Keratinocyte (primary cell): ENCODE measurements at regions not wholly inside any gene's neighbourhood (a gene's known extent, or its start where the extent isn't known, plus 50 kb on each side); places are given as distances from the start of the nearest gene placed in this dataset.

Source experiments
- DNase-seq: peaks from one replicate; pipeline ENCODE4 v3.0.0-alpha.2; 2011; ENCODE audit warnings: low read depth, missing footprints, low spot score
- FAIRE-seq: peaks from 2 replicates; lab custom pipeline; 2011; peaks lifted over from hg19 to GRCh38; lab: Jason Lieb, UNC
- H2AFZ ChIP-seq: 2 replicates; pipeline ENCODE4 v1.6.0; 2012; ENCODE audit warnings: low read length, control low read depth, inconsistent platforms; ENCODE audit not compliant: control insufficient read depth
- H3K27ac ChIP-seq: 2 replicates; pipeline ENCODE4 v1.5.1; 2011; ENCODE audit warnings: low read length; ENCODE audit not compliant: control insufficient read depth, insufficient read depth
- H3K27me3 ChIP-seq: 3 replicates; pipeline ENCODE4 v1.6.0; 2011; ENCODE audit warnings: low read length; ENCODE audit not compliant: control insufficient read depth, insufficient read depth; ENCODE audit errors: extremely low read depth
- H3K36me3 ChIP-seq, 2 experiments: 2 replicates in 1 of 2; 3 replicates in 1 of 2; pipeline ENCODE4 v1.5.1; 2011; ENCODE audit warnings: low read length in 2 of 2, mild to moderate bottlenecking in 1 of 2; ENCODE audit not compliant: control insufficient read depth in 2 of 2, insufficient read depth in 2 of 2; ENCODE audit errors: extremely low read depth in 1 of 2
- H3K4me1 ChIP-seq: 3 replicates; pipeline ENCODE4 v1.5.1; 2011; ENCODE audit warnings: low read length; ENCODE audit not compliant: control insufficient read depth, insufficient read depth; ENCODE audit errors: extremely low read depth
- H3K4me2 ChIP-seq: 3 replicates; pipeline ENCODE4 v1.6.0; 2011; ENCODE audit warnings: low read depth, low read length; ENCODE audit not compliant: control insufficient read depth, insufficient read depth; ENCODE audit errors: extremely low read depth
- H3K4me3 ChIP-seq, 3 experiments: fragments of 200-600 bp in 1 of 3; sonication (generic) in 1 of 3; 2 replicates in 2 of 3; 3 replicates in 1 of 3; pipeline ENCODE4 v1.5.1; 2011 to 2016; ENCODE audit warnings: low read length in 3 of 3, mild to moderate bottlenecking in 3 of 3, control low read depth in 2 of 3, inconsistent platforms in 1 of 3, low read depth in 1 of 3, mixed read lengths in 1 of 3, mixed run types in 1 of 3, moderate library complexity in 1 of 3; ENCODE audit not compliant: control insufficient read depth in 2 of 3, insufficient read depth in 2 of 3; ENCODE audit errors: extremely low read depth in 1 of 3
- H3K79me2 ChIP-seq: 2 replicates; pipeline ENCODE4 v1.6.0; 2012; ENCODE audit warnings: low read length; ENCODE audit not compliant: control insufficient read depth, insufficient read depth
- H3K9ac ChIP-seq: 3 replicates; pipeline ENCODE4 v1.6.0; 2011; ENCODE audit warnings: low read length; ENCODE audit not compliant: control insufficient read depth, insufficient read depth; ENCODE audit errors: extremely low read depth
- H3K9me1 ChIP-seq: 3 replicates; pipeline ENCODE4 v1.6.0; 2011; ENCODE audit warnings: low read length; ENCODE audit not compliant: control insufficient read depth, insufficient read depth; ENCODE audit errors: extremely low read depth
- H3K9me3 ChIP-seq: 2 replicates; pipeline ENCODE4 v1.5.1; 2012; ENCODE audit warnings: low read depth, low read length; ENCODE audit not compliant: control insufficient read depth
- H4K20me1 ChIP-seq: 3 replicates; pipeline ENCODE4 v1.6.0; 2011; ENCODE audit warnings: low read length; ENCODE audit not compliant: control insufficient read depth, insufficient read depth; ENCODE audit errors: extremely low read depth
- EZH2 ChIP-seq: IDR thresholded peaks from one replicate; pipeline ENCODE4 v1.6.1; 2012; ENCODE audit warnings: inconsistent platforms, mild to moderate bottlenecking, low read length, moderate library complexity
- dilution Hi-C: fragments of 300-500 bp; cut with MboI; formaldehyde crosslinking; loops from one replicate; pipeline ENCODE4 v1.7.0; 2020; ENCODE audit warnings: low sequenced_read_pairs; ENCODE audit not compliant: extremely low pct_ligation_motif_present
- TF ChIP-seq, protein P1 (sequence below), 3 experiments: IDR thresholded peaks in 1 of 3; conservative IDR thresholded peaks in 1 of 3; optimal IDR thresholded peaks in 1 of 3; 2 replicates in 2 of 3; 3 replicates in 1 of 3; pipeline versions ENCODE3 to v1.5.1; 2011; ENCODE audit warnings: low read length in 3 of 3, mild to moderate bottlenecking in 3 of 3, moderate library complexity in 2 of 3, control low read depth in 1 of 3, inconsistent platforms in 1 of 3; ENCODE audit not compliant: insufficient read depth in 2 of 3; ENCODE audit errors: extremely low read depth in 1 of 3

DNA sequence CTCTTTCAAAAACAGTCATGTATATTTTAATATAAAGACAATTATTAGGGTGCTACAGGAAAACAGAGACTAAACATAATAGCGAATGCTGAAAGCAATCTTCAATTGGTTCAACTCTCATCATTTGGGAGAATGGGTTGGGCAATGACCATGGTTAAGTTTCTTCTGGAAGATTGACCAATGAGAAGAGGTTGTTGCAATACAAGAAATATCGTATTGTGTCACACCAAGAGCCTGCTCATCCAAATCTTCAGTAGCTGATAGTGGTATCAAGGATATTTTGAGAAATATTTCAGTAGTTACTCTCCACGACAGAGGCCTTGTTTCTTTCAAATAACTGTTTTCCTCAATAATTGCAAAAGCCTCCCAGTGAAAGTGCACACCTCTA lies 83.0 kb upstream of the FNDC3A start:
- H3K27ac ChIP-seq = peak overlapping the region; percentile 48
- no peaks in the 10 kb centered on the region for H3K9me1 ChIP-seq
- H3K4me2 ChIP-seq = peak overlapping the region; percentile 49
- no peak for DNase-seq
- H3K9ac ChIP-seq = no peak overlapping the region
- H3K4me1 ChIP-seq = peaks cover 22% of the 10 kb centered on the region
- no peaks in the 10 kb centered on the region for H3K36me3 ChIP-seq
- FAIRE-seq = no peak
- H3K27me3 ChIP-seq = no peaks in the 10 kb centered on the region
- H3K4me3 ChIP-seq = no peak overlapping the region
- no peak overlapping the region for H2AFZ ChIP-seq
- dilution Hi-C loops = no loop called here
- TF ChIP-seq, protein P1, sequence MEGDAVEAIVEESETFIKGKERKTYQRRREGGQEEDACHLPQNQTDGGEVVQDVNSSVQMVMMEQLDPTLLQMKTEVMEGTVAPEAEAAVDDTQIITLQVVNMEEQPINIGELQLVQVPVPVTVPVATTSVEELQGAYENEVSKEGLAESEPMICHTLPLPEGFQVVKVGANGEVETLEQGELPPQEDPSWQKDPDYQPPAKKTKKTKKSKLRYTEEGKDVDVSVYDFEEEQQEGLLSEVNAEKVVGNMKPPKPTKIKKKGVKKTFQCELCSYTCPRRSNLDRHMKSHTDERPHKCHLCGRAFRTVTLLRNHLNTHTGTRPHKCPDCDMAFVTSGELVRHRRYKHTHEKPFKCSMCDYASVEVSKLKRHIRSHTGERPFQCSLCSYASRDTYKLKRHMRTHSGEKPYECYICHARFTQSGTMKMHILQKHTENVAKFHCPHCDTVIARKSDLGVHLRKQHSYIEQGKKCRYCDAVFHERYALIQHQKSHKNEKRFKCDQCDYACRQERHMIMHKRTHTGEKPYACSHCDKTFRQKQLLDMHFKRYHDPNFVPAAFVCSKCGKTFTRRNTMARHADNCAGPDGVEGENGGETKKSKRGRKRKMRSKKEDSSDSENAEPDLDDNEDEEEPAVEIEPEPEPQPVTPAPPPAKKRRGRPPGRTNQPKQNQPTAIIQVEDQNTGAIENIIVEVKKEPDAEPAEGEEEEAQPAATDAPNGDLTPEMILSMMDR (optimal IDR thresholded peaks at IDR 0.05 in 1 of 3, IDR thresholded peaks at IDR 0.05 in 1 of 3, conservative IDR thresholded peaks at IDR 0.05 in 1 of 3; ENCODE audit: extremely low read depth in 1 of 3, insufficient read depth in 2 of 3, low read length in 3 of 3) = no peak
- no peak for TF ChIP-seq EZH2
- no peaks in the 10 kb centered on the region for H3K9me3 ChIP-seq
- no peaks in the 10 kb centered on the region for H4K20me1 ChIP-seq
- H3K79me2 ChIP-seq = no peaks in the 10 kb centered on the region

DNA sequence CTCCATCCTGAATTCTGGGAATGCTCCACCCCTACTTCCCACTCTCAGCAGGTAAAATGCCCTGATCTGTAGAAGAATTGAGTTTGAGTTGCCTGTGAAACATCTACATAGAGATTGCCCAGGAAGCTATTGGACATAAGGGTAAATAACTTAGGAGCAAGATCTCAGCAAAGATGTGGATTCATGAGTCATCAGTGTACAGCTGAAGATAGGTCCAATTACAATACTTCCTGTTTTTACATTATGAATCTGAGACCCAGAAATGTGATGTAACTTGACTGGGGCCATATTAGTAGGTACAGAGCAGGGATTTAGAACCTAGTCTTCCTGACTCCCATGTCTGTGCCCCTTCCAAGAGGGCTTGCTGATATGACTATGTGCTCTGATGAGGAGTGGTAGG lies 79.4 kb upstream of the FNDC3A start:
- FAIRE-seq (peak; percentile 84), DNase-seq (no peak)
- H3K4me3 ChIP-seq = no peak overlapping the region
- no peak overlapping the region for H3K27ac ChIP-seq
- H3K4me2 ChIP-seq = no peak overlapping the region
- no peak overlapping the region for H2AFZ ChIP-seq
- H3K9me3 ChIP-seq = no peaks in the 10 kb centered on the region
- no peaks in the 10 kb centered on the region for H3K27me3 ChIP-seq
- TF ChIP-seq, protein P1 (optimal IDR thresholded peaks at IDR 0.05 in 1 of 3, IDR thresholded peaks at IDR 0.05 in 1 of 3, conservative IDR thresholded peaks at IDR 0.05 in 1 of 3; ENCODE audit: extremely low read depth in 1 of 3, insufficient read depth in 2 of 3, low read length in 3 of 3) = no peak
- TF ChIP-seq EZH2 = no peak
- no peaks in the 10 kb centered on the region for H3K36me3 ChIP-seq
- dilution Hi-C loops = no loop called here
- no peaks in the 10 kb centered on the region for H3K9me1 ChIP-seq
- H3K9ac ChIP-seq = no peak overlapping the region
- H3K4me1 ChIP-seq = peaks cover 20% of the 10 kb centered on the region
- H4K20me1 ChIP-seq = no peaks in the 10 kb centered on the region
- H3K79me2 ChIP-seq = no peaks in the 10 kb centered on the region
